Dedifferentiated amniotic fluid mesenchymal stem cell (primary cell): ENCODE measurements at regions not wholly inside any gene's neighbourhood (a gene's known extent, or its start where the extent isn't known, plus 50 kb on each side); places are given as distances from the start of the nearest gene placed in this dataset.
"Not testable (repeated sequence)": the region's sequence is repeated elsewhere in the genome, so short reads cannot be mapped to it uniquely, and the experiment has no call there.

Experiments
- DNase-seq: peaks from one replicate; pipeline ENCODE4 v3.0.0-alpha.2; 2016; ENCODE audit errors: extremely low spot score

DNA sequence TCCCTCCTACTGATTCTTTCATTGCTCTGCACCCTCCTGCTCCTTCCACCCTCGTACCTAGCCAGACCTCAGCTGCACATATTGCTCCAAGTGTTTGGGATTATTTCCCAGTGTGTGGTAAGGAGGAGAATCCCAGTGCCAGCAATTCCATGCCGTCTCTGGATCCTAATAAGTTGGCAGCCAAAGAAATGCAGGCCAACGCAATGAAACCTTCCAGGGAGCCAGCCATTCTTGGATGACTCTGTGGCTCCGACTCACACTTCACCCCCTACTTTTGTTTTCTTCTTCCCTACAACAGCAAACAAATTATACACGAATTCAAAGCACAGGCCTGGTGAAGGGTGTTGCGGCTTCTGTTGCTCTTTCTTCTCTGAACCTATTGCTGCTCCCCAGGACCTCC, 82.5 kb upstream of the SLC1A3 start:
- DNase-seq, result no peak

GRCh38 chr5:36526537-36526936, 79.9 kb upstream of the SLC1A3 start:
- DNase-seq, result no peak

- DNase-seq, result no peak
Observed at GRCh38 chr5:36528588-36528987, 77.8 kb upstream of the SLC1A3 start.

DNA sequence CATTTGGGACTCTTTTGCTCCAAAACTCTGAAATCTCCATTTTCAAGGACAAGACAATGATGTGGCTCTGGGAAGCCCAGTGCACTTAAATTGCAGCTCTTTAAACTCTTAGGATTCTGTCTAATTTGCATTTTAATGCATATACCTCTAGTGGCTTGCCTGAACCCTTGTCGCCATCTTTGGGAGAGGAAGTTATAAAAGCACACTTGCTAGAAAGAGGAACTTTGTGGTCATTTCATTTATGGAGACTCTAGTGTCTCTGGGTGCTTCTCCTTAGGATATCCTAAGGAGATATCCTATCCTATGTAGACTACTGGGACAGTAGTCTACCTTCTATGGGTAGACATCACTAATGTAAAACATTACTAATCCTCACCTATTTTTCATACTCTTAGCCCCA, 77.3 kb upstream of the SLC1A3 start:
- no peak for DNase-seq

DNA sequence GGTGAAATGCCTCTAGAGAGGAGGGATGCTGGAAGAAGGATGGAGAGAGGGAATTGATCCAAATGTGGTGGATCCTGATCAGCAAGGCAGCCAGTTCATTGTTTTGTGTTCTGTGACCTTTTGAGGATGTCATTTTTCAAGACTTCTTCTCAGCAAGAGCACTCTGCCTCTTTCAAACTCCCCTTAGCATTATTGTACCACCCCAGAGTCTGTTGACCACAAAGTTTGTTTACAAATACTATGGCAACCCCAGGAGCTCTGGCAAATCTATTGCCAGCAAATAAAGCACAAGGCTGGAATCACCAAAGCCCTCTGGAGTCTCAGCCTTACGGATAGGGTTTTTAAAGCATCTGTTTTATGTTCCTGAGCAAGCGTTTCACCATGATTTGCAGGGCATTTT, 76.2 kb upstream of the SLC1A3 start:
- DNase-seq, result no peak

- no peak for DNase-seq
Observed at GRCh38 chr5:36531401-36531800, 75.0 kb upstream of the SLC1A3 start.

DNA sequence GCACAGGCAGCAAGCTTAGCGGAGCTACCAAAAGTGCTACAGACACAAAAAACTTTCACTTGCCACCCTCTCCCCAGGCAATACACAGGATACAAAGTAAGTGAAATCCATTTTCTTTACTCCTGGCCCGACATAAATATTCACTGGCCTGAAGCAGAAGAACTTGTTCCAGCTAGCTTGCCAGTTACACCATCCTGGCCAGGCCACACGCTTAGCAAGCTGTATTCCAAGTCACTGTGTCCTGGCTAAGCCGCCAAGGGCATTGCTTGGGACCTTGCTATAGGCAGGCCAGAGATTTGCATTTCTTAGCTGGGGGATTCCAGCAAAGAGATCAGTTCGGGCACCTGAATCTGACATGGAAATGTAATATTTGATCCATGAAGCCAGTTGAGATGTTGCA, 71.0 kb upstream of the SLC1A3 start:
- no peak for DNase-seq

GRCh38 chr5:36535859-36536615, 70.4 kb upstream of the SLC1A3 start:
- DNase-seq, result no peak

DNA sequence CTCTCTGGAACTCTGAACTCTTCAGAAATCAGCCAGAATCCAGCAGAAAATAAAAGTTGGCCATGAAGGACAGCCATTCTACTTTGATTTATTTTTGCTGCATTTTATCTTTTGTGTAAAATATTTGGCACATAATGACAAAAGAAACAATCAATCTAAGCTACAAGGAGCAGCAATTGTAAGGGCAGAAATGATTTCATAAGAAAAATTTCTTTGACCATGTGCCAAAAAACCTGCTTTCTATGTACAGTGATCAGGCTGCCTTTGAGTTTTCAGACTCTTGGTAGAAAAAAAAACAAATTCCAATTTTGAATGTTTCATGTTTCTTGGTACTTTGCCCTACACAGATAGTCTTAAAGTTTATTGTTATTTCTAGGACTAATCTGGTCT, 69.8 kb upstream of the SLC1A3 start:
- no peak for DNase-seq

DNA sequence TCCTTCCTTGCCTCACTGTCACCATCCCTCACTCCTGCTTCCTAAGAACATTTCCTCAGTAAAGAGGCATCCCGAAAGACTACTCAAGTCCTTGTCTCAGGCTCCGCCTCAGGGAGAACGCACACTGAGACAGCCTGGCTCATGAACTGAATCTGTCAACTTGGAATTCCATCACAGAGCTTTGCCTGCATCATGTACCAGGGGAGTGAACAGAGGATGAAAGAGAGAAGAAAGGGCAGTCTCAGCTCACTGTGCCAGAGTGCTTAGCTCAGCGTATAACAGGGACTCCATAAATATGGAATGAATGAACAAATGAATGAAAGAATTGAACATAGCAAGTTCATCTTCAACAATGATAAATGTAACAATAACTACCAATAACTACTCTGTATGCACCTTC, 68.7 kb upstream of the SLC1A3 start:
- DNase-seq, result no peak

DNA sequence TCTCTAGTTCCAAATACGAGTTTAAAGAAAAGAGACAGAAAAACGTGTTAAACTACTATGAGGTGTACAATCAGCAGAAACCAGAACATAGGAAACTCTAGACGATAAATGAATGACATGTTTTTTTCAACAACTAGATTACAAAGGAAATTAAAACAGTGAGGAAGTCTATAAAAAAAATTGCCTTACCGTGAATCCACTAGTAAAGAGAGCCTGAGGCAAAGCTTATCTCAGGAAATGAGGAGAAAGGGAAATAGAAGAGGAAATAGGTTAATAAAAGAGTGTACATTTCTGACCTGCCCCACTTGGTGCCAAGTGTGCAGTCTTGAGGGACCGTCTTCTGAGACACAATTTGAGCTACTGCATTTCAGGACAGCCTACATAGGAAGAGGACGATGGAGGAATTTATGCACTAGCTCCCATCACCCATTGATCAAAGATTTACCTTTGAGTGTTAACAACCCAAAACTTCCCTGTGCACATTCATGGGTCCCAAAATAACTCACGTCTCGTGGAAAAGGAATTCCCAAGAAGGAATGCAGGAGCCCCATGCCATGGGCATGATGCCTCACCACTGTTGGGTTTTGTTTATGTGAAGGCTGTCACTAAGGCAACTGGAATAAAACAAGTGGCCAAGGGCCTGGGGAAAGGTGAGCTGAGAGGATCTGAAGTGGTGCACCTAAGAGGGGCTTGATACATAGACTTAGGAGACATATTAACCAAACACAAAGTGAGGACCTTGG, 53.6 kb upstream of the SLC1A3 start:
- DNase-seq, result no peak

DNA sequence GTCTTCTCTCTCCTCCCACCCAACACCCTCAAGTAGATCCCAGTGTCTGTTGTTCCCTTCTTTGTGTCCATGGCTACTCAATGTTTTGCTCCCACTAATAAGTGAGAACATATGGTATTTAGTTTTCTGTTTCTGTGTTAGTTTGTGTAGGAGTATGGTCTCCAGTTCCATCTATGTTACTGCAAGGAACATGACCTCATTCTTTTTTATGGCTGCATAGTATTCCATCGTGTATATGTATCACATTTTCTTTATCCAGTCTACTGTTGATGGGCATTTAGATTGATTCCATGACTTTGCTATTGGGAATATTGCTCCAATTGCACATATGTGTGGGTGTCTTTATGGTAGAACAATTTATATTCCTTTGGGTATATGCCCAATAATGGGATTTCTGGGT, 51.4 kb upstream of the SLC1A3 start:
- DNase-seq, result not testable (repeated sequence)
